ENCODE measurements at regions not wholly inside any gene's neighbourhood (a gene's known extent, or its start where the extent isn't known, plus 50 kb on each side); places are given as distances from the start of the nearest gene placed in this dataset.
"Not testable (repeated sequence)": the region's sequence is repeated elsewhere in the genome, so short reads cannot be mapped to it uniquely, and the experiment has no call there.

GRCh38 chr11:112599856-112600533, 339.3 kb upstream of the PLET1 start:
- FAIRE-seq = no peak

- FAIRE-seq = no peak
Observed at GRCh38 chr11:112605093-112605666, 344.5 kb upstream of the PLET1 start.

GRCh38 chr11:112606656-112607055, 346.0 kb upstream of the PLET1 start:
- no peak for FAIRE-seq

GRCh38 chr11:112608509-112608908, 347.8 kb upstream of the PLET1 start:
- FAIRE-seq = no peak

- no peak for FAIRE-seq
Observed at GRCh38 chr11:112610494-112610893, 349.8 kb upstream of the PLET1 start.

GRCh38 chr11:112610996-112611750, 350.0 kb upstream of the NCAM1 start:
- no peak for FAIRE-seq

- FAIRE-seq = no peak
Observed at GRCh38 chr11:112611771-112612170, 349.4 kb upstream of the NCAM1 start.

- FAIRE-seq = no peak
Observed at GRCh38 chr11:112612250-112612849, 348.9 kb upstream of the NCAM1 start.

- no peak for FAIRE-seq
Observed at GRCh38 chr11:112613051-112613972, 347.9 kb upstream of the NCAM1 start.

GRCh38 chr11:112614605-112615004, 346.6 kb upstream of the NCAM1 start:
- FAIRE-seq = no peak

- no peak for FAIRE-seq
Observed at GRCh38 chr11:112615238-112615637, 346.0 kb upstream of the NCAM1 start.

- FAIRE-seq = no peak
Observed at GRCh38 chr11:112615891-112616290, 345.3 kb upstream of the NCAM1 start.

GRCh38 chr11:112616327-112617097, 344.7 kb upstream of the NCAM1 start:
- no peak for FAIRE-seq

- FAIRE-seq = no peak
Observed at GRCh38 chr11:112617098-112617425, 344.2 kb upstream of the NCAM1 start.

- FAIRE-seq = no peak
Observed at GRCh38 chr11:112617977-112618826, 343.0 kb upstream of the NCAM1 start.

GRCh38 chr11:112619106-112619505, 342.1 kb upstream of the NCAM1 start:
- FAIRE-seq = no peak

GRCh38 chr11:112620621-112621394, 340.4 kb upstream of the NCAM1 start:
- no peak for FAIRE-seq

- FAIRE-seq = no peak
Observed at GRCh38 chr11:112623057-112623456, 338.2 kb upstream of the NCAM1 start.

- FAIRE-seq = no peak
Observed at GRCh38 chr11:112624431-112624830, 336.8 kb upstream of the NCAM1 start.

- FAIRE-seq = not testable (repeated sequence)
Observed at GRCh38 chr11:112624971-112625370, 336.2 kb upstream of the NCAM1 start.
